Hepatocyte (in vitro differentiated cells): ENCODE measurements at regions not wholly inside any gene's neighbourhood (a gene's known extent, or its start where the extent isn't known, plus 50 kb on each side); places are given as distances from the start of the nearest gene placed in this dataset.
"Not testable (repeated sequence)": the region's sequence is repeated elsewhere in the genome, so short reads cannot be mapped to it uniquely, and the experiment has no call there.

Source experiments
- DNase-seq: peaks from one replicate; pipeline ENCODE4 v3.0.0-alpha.2; 2016; ENCODE audit warnings: low spot score
- H2AFZ ChIP-seq: fragments of 200-600 bp; sonication (generic); 2 replicates; pipeline ENCODE4 v1.6.0; 2016; ENCODE audit warnings: antibody characterized with exemption, mild to moderate bottlenecking
- H3K27ac ChIP-seq: fragments of 200-600 bp; sonication (generic); 2 replicates; pipeline ENCODE4 v1.5.1; 2016; ENCODE audit warnings: mild to moderate bottlenecking
- H3K27me3 ChIP-seq: fragments of 200-600 bp; sonication (generic); 2 replicates; pipeline ENCODE4 v1.6.1; 2016
- H3K36me3 ChIP-seq: fragments of 200-600 bp; sonication (generic); replicated peaks from 2 replicates; pipeline ENCODE4 v1.5.1; 2016; ENCODE audit warnings: low read depth; ENCODE audit not compliant: insufficient read depth
- H3K4me1 ChIP-seq: fragments of 200-600 bp; sonication (generic); 2 replicates; pipeline ENCODE4 v1.5.1; 2016; ENCODE audit warnings: mild to moderate bottlenecking, moderate library complexity; ENCODE audit not compliant: insufficient read depth
- H3K4me2 ChIP-seq: fragments of 200-600 bp; sonication (generic); 2 replicates; pipeline ENCODE4 v1.6.0; 2016
- H3K4me3 ChIP-seq: fragments of 200-600 bp; sonication (generic); 2 replicates; pipeline ENCODE4 v1.5.1; 2016; ENCODE audit warnings: mild to moderate bottlenecking
- H3K79me2 ChIP-seq: fragments of 200-600 bp; sonication (generic); 2 replicates; pipeline ENCODE4 v1.6.0; 2017; ENCODE audit warnings: mild to moderate bottlenecking
- H3K9me2 ChIP-seq: fragments of 200-600 bp; sonication (generic); replicated peaks from 2 replicates; pipeline ENCODE4 v1.6.0; 2017; ENCODE audit warnings: mild to moderate bottlenecking; ENCODE audit not compliant: insufficient read depth
- H3K9me3 ChIP-seq: fragments of 200-600 bp; sonication (generic); 2 replicates; pipeline ENCODE4 v1.5.1; 2016; ENCODE audit warnings: low read depth, mild to moderate bottlenecking
- H4K20me1 ChIP-seq: fragments of 200-600 bp; sonication (generic); 2 replicates; pipeline ENCODE4 v1.6.0; 2016; ENCODE audit warnings: mild to moderate bottlenecking; ENCODE audit not compliant: insufficient read depth, poor library complexity, severe bottlenecking
- EZH2 ChIP-seq: fragments of 200-600 bp; sonication (generic); IDR thresholded peaks from 2 replicates; pipeline ENCODE4 v1.6.1; 2016; ENCODE audit warnings: antibody characterized with exemption, mild to moderate bottlenecking, borderline replicate concordance
- EZH2phosphoT487 ChIP-seq: fragments of 200-600 bp; sonication (generic); IDR thresholded peaks from one replicate; pipeline ENCODE4 v1.6.1; 2018; ENCODE audit warnings: antibody characterized with exemption, mild to moderate bottlenecking, low read depth, moderate library complexity; ENCODE audit not compliant: unreplicated experiment, severe bottlenecking
- WGBS: methylation state at CpG from one replicate; pipeline ENCODE4 v1.1.6; 2016; ENCODE audit warnings: low lambda C conversion rate; ENCODE audit errors: missing lambda C conversion rate; 5-methylcytosine and 5-hydroxymethylcytosine counted together
- TF ChIP-seq, protein P1 (sequence below): fragments of 200-600 bp; sonication (generic); IDR thresholded peaks from 2 replicates; pipeline ENCODE4 v1.5.1; 2016; ENCODE audit warnings: antibody characterized with exemption, mild to moderate bottlenecking; ENCODE audit not compliant: poor library complexity

DNA sequence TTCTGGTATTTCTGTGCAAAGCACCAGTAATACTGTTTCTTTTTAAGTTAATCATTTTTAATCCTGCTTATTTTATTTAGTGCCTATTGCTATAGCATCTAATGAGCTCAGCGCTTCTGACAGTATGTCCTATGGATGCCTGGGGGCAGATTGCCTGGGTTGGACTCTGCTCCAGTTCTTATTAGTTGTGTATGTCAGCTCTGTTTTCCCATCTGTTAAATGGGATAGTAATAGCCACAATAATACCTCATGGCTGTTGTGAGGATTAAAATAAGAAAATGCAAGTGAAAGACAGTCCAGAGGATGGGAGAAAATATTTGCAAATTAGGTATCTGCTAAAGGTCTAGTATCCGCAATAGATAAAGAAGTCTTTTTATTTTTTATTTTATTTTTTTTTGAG lies 87.0 kb downstream of the UTRN start:
- H3K4me1 ChIP-seq, result peaks cover 6% of the 10 kb centered on the region
- H4K20me1 ChIP-seq, result no peaks in the 10 kb centered on the region
- no peaks in the 10 kb centered on the region for H3K36me3 ChIP-seq
- H3K4me3 ChIP-seq, result no peak overlapping the region
- no peaks in the 10 kb centered on the region for H3K9me2 ChIP-seq
- DNase-seq, result no peak
- H3K27me3 ChIP-seq, result no peaks in the 10 kb centered on the region
- WGBS, result 100% methylated on average over 2 of the region's 2 CpGs
- H3K27ac ChIP-seq, result no peak overlapping the region
- H3K9me3 ChIP-seq, result no peaks in the 10 kb centered on the region
- H3K4me2 ChIP-seq, result no peak overlapping the region
- TF ChIP-seq EZH2phosphoT487 (no peak), EZH2 (no peak)
- TF ChIP-seq, protein P1, sequence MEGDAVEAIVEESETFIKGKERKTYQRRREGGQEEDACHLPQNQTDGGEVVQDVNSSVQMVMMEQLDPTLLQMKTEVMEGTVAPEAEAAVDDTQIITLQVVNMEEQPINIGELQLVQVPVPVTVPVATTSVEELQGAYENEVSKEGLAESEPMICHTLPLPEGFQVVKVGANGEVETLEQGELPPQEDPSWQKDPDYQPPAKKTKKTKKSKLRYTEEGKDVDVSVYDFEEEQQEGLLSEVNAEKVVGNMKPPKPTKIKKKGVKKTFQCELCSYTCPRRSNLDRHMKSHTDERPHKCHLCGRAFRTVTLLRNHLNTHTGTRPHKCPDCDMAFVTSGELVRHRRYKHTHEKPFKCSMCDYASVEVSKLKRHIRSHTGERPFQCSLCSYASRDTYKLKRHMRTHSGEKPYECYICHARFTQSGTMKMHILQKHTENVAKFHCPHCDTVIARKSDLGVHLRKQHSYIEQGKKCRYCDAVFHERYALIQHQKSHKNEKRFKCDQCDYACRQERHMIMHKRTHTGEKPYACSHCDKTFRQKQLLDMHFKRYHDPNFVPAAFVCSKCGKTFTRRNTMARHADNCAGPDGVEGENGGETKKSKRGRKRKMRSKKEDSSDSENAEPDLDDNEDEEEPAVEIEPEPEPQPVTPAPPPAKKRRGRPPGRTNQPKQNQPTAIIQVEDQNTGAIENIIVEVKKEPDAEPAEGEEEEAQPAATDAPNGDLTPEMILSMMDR, result no peak
- H3K79me2 ChIP-seq, result peaks cover 75% of the 10 kb centered on the region
- H2AFZ ChIP-seq, result no peak overlapping the region

DNA sequence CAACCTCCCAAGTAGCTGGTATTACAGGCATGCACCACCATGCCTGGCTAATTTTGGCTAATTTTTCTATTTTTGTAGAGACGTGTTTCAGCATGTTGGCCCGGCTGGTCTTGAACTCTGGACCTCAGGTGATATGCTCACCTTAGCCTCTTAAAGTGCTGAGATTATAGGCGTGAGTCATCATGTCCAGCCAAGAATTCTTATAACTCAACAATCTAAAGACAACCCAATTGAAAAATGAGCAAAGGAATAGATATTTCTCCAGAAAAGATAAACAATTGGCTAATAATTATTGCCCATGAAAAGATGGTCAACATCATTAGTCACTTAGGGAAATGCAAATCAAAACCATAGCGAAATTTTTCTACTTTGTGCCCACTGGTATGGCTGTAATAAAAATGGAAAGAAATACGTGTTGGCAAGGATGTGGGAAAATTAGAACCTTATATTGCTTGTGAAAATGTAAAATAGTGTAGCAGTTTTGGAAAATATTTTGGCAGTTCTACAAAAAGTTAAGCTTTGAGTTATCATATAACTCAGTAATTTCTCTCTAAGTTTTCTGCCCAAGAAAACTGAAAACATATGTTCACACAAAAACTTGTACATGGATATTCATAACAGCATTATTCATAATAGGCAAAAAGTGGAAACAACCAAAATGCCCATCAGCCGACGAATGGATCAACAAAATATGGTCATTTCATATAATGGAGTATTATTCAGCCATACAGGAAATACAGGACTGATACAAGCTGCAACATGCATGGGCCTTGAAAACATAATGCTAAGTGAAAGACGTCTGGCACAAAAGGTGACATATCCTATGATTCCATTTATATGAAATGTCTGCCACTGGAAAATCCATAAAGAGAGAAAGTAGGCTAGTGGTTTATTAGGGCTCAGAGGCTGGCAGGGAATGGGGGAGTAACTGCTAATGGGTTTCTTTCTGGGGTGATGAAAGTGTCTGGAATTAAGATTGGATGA lies 87.8 kb downstream of the UTRN start:
- H4K20me1 ChIP-seq, result no peaks in the 10 kb centered on the region
- no peak overlapping the region for H2AFZ ChIP-seq
- H3K4me2 ChIP-seq, result no peak overlapping the region
- H3K27ac ChIP-seq, result no peak overlapping the region
- H3K4me1 ChIP-seq, result peaks cover 6% of the 10 kb centered on the region
- 92% methylated on average over 8 of the region's 8 CpGs for WGBS
- no peaks in the 10 kb centered on the region for H3K9me3 ChIP-seq
- no peaks in the 10 kb centered on the region for H3K36me3 ChIP-seq
- H3K79me2 ChIP-seq, result peaks cover 69% of the 10 kb centered on the region
- no peaks in the 10 kb centered on the region for H3K9me2 ChIP-seq
- DNase-seq, result no peak
- no peaks in the 10 kb centered on the region for H3K27me3 ChIP-seq
- H3K4me3 ChIP-seq, result no peak overlapping the region
- TF ChIP-seq EZH2 (no peak), EZH2phosphoT487 (no peak)
- TF ChIP-seq, protein P1, result no peak

DNA sequence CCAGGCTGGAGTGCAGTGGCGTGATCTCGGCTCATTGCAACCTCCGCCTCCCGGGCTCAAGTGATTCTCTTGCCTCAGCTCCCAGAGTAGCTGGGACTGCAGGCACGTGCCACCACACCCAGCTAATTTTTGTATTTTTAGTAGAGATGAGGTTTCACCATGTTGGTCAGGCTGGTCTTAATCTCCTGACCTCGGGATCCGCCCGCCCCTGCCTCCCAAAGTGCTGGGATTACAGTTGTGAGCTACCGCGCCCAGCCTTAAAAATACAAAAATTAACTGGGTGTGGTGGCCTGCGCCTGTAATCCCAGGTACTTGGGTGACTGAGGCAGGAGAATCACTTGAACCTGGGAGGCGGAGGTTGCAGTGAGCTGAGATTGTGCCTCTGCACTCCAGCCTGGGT lies 89.4 kb downstream of the UTRN start:
- H4K20me1 ChIP-seq, H3K9me2 ChIP-seq, H3K4me3 ChIP-seq, H3K27ac ChIP-seq, H3K9me3 ChIP-seq, H2AFZ ChIP-seq, H3K36me3 ChIP-seq, H3K4me1 ChIP-seq, H3K4me2 ChIP-seq, DNase-seq, H3K27me3 ChIP-seq: not testable (repeated sequence)
- 98% methylated on average over 12 of the region's 12 CpGs for WGBS
- peaks cover 66% of the 10 kb centered on the region for H3K79me2 ChIP-seq

DNA sequence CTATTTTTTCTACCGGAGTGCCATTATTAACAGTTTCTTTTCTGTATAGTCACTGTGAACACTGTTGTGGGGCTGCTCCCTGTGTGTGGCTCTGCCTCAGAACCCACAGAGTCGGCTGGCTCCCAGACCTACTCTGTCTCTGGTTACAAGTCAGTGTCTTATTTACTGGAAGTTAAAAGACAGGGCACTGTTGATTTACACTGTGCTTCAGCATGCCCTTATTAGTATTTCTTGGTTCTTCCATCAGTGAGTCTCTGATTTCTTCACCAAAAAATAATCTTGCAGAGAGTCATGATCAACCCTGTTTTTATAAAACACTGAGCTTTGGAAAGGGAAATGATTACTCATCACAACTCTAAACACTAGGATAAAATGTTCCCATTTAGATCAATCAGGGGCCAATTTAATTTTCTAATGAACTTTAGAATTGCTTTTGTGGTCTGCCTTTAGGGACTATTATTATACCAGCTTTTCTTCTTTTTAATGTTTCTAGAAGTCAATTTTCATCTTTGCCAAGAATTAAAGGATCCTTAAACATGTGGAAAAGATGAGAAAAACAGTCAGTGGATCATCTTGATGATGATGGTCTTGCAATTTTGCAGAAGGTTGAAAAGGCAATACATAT lies 92.6 kb downstream of the UTRN start:
- no peaks in the 10 kb centered on the region for H3K36me3 ChIP-seq
- H3K4me3 ChIP-seq, result no peak overlapping the region
- no peaks in the 10 kb centered on the region for H3K9me2 ChIP-seq
- no peak for DNase-seq
- H3K4me1 ChIP-seq, result peaks cover 6% of the 10 kb centered on the region
- H3K4me2 ChIP-seq, result no peak overlapping the region
- no peaks in the 10 kb centered on the region for H3K27me3 ChIP-seq
- TF ChIP-seq, protein P1, result no peak
- TF ChIP-seq EZH2phosphoT487 (no peak), EZH2 (no peak)
- no peak overlapping the region for H2AFZ ChIP-seq
- H3K9me3 ChIP-seq, result no peaks in the 10 kb centered on the region
- no peaks in the 10 kb centered on the region for H4K20me1 ChIP-seq
- peaks cover 69% of the 10 kb centered on the region for H3K79me2 ChIP-seq
- 55% methylated on average over 2 of the region's 2 CpGs for WGBS
- H3K27ac ChIP-seq, result peak overlapping the region; percentile 29
